ENCODE measurements at regions not wholly inside any gene's neighbourhood (a gene's known extent, or its start where the extent isn't known, plus 50 kb on each side); places are given as distances from the start of the nearest gene placed in this dataset.
"Not testable (repeated sequence)": the region's sequence is repeated elsewhere in the genome, so short reads cannot be mapped to it uniquely, and the experiment has no call there.

GRCh38 chr6:126723541-126724170 lies 383.7 kb downstream of the CENPW start:
- no peak overlapping the region for H3K4me2 ChIP-seq (ENCODE audit: low read depth, low read length, poor library complexity, severe bottlenecking)
- H3K9me2 ChIP-seq (replicated peaks; ENCODE audit: low read depth, low read length), result no peaks in the 10 kb centered on the region
- no peaks in the 10 kb centered on the region for H3K79me2 ChIP-seq (ENCODE audit: insufficient read depth, low read length)
- H3K4me3 ChIP-seq (ENCODE audit: low read length, poor library complexity, severe bottlenecking), result no peak overlapping the region
- no peaks in the 10 kb centered on the region for H3K27me3 ChIP-seq (ENCODE audit: insufficient read depth, low read length, poor library complexity, severe bottlenecking)
- H3K9me3 ChIP-seq (ENCODE audit: insufficient read depth, low read depth, low read length), result no peaks in the 10 kb centered on the region
- no peaks in the 10 kb centered on the region for H3F3A ChIP-seq (ENCODE audit: low read depth)
- no peaks in the 10 kb centered on the region for H3K36me3 ChIP-seq (ENCODE audit: insufficient read depth, low read length)
- H2AFZ ChIP-seq (ENCODE audit: low read length), result no peak overlapping the region
- TF ChIP-seq EZH2phosphoT487 (IDR thresholded peaks at IDR 0.05; ENCODE audit: borderline replicate concordance) (no peak), CTCF (conservative IDR thresholded peaks at IDR 0.05; ENCODE audit: low read length) (no peak)
- no peak overlapping the region for H3K9ac ChIP-seq (ENCODE audit: low read depth, low read length, poor library complexity, severe bottlenecking)
- H4K20me1 ChIP-seq (ENCODE audit: insufficient read depth, low read length, poor library complexity, severe bottlenecking), result no peaks in the 10 kb centered on the region
- no peaks in the 10 kb centered on the region for H3K4me1 ChIP-seq (ENCODE audit: insufficient read depth, low read length, poor library complexity, severe bottlenecking)

GRCh38 chr6:126724821-126725220 lies 384.9 kb downstream of the CENPW start:
- Histone ChIP-seq H4K20me1 (ENCODE audit: insufficient read depth, low read length, poor library complexity, severe bottlenecking) (no peaks in the 10 kb centered on the region), H2AFZ (ENCODE audit: low read length) (no peak overlapping the region), H3F3A (ENCODE audit: low read depth) (no peaks in the 10 kb centered on the region), H3K9ac (ENCODE audit: low read depth, low read length, poor library complexity, severe bottlenecking) (no peak overlapping the region), H3K9me2 (replicated peaks; ENCODE audit: low read depth, low read length) (no peaks in the 10 kb centered on the region), H3K4me3 (ENCODE audit: low read length, poor library complexity, severe bottlenecking) (no peak overlapping the region), H3K4me1 (ENCODE audit: insufficient read depth, low read length, poor library complexity, severe bottlenecking) (no peaks in the 10 kb centered on the region), H3K36me3 (ENCODE audit: insufficient read depth, low read length) (no peaks in the 10 kb centered on the region), H3K9me3 (ENCODE audit: insufficient read depth, low read depth, low read length) (no peaks in the 10 kb centered on the region), H3K79me2 (ENCODE audit: insufficient read depth, low read length) (no peaks in the 10 kb centered on the region), H3K4me2 (ENCODE audit: low read depth, low read length, poor library complexity, severe bottlenecking) (no peak overlapping the region), H3K27me3 (ENCODE audit: insufficient read depth, low read length, poor library complexity, severe bottlenecking) (no peaks in the 10 kb centered on the region)
- TF ChIP-seq EZH2phosphoT487 (IDR thresholded peaks at IDR 0.05; ENCODE audit: borderline replicate concordance), result no peak

GRCh38 chr6:126726454-126726853 lies 386.5 kb downstream of the CENPW start:
- not testable (repeated sequence) for H3K4me1 ChIP-seq (ENCODE audit: insufficient read depth, low read length, poor library complexity, severe bottlenecking); H3F3A ChIP-seq (ENCODE audit: low read depth); H3K9me3 ChIP-seq (ENCODE audit: insufficient read depth, low read depth, low read length); H2AFZ ChIP-seq (ENCODE audit: low read length); H3K4me2 ChIP-seq (ENCODE audit: low read depth, low read length, poor library complexity, severe bottlenecking); H3K9ac ChIP-seq (ENCODE audit: low read depth, low read length, poor library complexity, severe bottlenecking); H3K79me2 ChIP-seq (ENCODE audit: insufficient read depth, low read length); H3K9me2 ChIP-seq (replicated peaks; ENCODE audit: low read depth, low read length); H3K4me3 ChIP-seq (ENCODE audit: low read length, poor library complexity, severe bottlenecking); H3K27me3 ChIP-seq (ENCODE audit: insufficient read depth, low read length, poor library complexity, severe bottlenecking); H4K20me1 ChIP-seq (ENCODE audit: insufficient read depth, low read length, poor library complexity, severe bottlenecking); H3K36me3 ChIP-seq (ENCODE audit: insufficient read depth, low read length)

GRCh38 chr6:126738146-126738545 lies 380.3 kb upstream of the RSPO3 start:
- no peak overlapping the region for H2AFZ ChIP-seq (ENCODE audit: low read length)
- H3K4me2 ChIP-seq (ENCODE audit: low read depth, low read length, poor library complexity, severe bottlenecking), result no peak overlapping the region
- no peaks in the 10 kb centered on the region for H3K79me2 ChIP-seq (ENCODE audit: insufficient read depth, low read length)
- H3F3A ChIP-seq (ENCODE audit: low read depth), result no peaks in the 10 kb centered on the region
- no peaks in the 10 kb centered on the region for H4K20me1 ChIP-seq (ENCODE audit: insufficient read depth, low read length, poor library complexity, severe bottlenecking)
- no peaks in the 10 kb centered on the region for H3K27me3 ChIP-seq (ENCODE audit: insufficient read depth, low read length, poor library complexity, severe bottlenecking)
- no peak overlapping the region for H3K4me3 ChIP-seq (ENCODE audit: low read length, poor library complexity, severe bottlenecking)
- H3K36me3 ChIP-seq (ENCODE audit: insufficient read depth, low read length), result no peaks in the 10 kb centered on the region
- TF ChIP-seq EZH2phosphoT487 (IDR thresholded peaks at IDR 0.05; ENCODE audit: borderline replicate concordance), result no peak
- no peak for TF ChIP-seq CTCF (conservative IDR thresholded peaks at IDR 0.05; ENCODE audit: low read length)
- H3K9me3 ChIP-seq (ENCODE audit: insufficient read depth, low read depth, low read length), result no peaks in the 10 kb centered on the region
- H3K9ac ChIP-seq (ENCODE audit: low read depth, low read length, poor library complexity, severe bottlenecking), result no peak overlapping the region
- H3K4me1 ChIP-seq (ENCODE audit: insufficient read depth, low read length, poor library complexity, severe bottlenecking), result peaks cover 5% of the 10 kb centered on the region
- H3K9me2 ChIP-seq (replicated peaks; ENCODE audit: low read depth, low read length), result no peaks in the 10 kb centered on the region
